Activated T-helper 1 cell treated with anti-CD3 and anti-CD28 coated beads, Interleukin-2, amount 50 U/mL, for 16 hours (primary cell): ENCODE measurements at regions not wholly inside any gene's neighbourhood (a gene's known extent, or its start where the extent isn't known, plus 50 kb on each side); places are given as distances from the start of the nearest gene placed in this dataset.

Source experiments
- DNase-seq, 2 donors: peaks; one replicate each; pipeline ENCODE4 v3.0.0-alpha.2; 2020; ENCODE audit warnings: low read depth in 1 of 2, low spot score in 1 of 2

DNA sequence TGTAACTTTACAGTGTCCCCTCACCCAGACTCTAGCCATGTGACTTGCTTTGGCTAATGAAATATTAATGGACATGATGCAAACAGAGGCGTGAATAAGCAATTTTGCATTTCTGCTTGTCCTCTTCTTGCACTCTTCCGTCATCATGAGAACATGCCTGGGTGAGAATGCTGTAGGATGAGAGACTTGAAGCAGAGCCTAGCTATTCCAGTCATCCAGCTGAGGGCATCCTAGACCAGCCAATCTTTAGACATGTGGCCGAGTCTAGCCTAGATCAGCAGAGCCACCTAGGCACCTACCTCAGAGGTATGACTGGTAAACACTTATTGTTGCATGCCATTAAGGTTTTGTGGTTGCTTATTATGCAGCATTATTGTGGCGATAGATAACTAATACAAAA lies 450.5 kb upstream of the AZI2 start:
- no peak for DNase-seq

GRCh38 chr3:28800203-28800602 lies 451.6 kb upstream of the AZI2 start:
- no peak for DNase-seq

- no peak for DNase-seq
These were observed 459.4 kb upstream of the AZI2 start for GRCh38 chr3:28808068-28808467.

DNA sequence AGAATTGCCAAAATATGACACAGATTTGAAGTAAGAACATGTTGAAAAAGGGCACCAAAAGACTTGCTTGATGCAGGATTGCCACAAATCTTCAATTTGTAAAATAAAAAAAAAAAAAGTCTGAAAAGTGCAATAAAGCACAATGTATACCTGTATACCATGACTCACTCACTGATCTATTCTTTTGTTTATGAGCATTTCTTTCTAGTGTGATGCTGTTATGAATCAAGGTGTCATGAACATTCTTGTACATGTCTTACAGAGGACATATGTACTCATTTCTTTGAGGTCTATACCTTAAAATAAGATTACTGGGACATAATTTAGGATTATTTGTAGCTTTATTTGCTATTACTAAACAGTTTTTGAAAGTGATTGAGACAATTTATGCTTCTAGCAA lies 464.9 kb upstream of the RBMS3 start:
- DNase-seq = no peak

DNA sequence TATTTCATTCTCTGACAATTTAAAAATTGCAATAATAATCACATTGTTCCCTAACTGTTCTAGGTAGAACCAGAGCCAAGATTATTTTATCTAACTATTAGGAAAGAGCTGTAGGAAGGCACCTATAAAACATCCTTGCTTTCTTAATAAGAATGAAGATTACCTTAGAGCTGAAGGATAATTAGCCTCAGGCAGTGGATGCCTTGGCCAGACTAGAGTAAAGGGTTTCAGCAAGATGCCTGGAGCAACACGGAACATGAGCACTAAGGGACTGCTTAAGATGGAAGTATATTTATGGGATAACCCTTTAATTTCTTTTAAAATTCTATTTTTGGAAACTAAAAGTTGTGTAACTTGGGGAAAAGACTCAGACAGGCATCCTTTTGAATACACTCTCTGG lies 456.6 kb upstream of the RBMS3 start:
- DNase-seq = no peak

DNA sequence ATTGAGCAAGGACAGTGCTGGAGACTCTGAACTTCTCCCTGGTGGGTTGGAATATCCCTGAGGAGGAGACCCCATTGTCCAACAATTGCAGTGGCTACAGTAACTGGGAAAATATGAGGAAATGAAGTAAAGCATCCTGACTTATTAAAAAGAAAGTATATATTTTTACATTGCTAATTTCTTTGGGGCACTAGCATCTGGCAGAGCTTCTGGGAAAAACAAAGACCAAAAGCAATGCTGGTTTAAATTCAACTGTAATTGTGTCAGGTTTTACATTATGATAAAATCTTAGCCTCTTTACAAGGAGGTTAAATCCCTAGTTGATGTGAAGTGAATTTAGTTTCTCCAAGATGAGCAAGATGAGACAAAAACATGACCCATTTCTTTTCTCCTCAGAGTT lies 454.0 kb upstream of the RBMS3 start:
- no peak for DNase-seq

DNA sequence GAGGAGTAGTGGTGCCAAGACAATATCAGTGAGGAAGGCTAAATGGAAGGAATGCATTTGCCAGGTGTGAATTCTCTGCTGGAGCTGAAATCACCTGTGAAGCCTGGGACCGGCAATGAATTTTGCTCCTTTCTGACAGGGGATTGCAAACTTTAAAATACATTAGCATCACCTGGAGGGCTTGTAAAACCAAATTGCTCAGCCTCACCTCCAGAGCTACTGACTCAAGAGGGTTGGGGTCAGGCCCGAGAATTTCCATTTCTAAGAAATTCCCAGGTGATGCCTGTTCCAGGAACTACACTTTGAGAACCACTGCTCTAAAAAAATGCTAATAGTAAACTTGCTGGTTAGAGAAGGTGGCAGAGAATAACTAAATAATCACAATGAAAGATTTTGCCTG lies 445.6 kb upstream of the RBMS3 start:
- no peak for DNase-seq

GRCh38 chr3:28835751-28836150 lies 445.1 kb upstream of the RBMS3 start:
- no peak for DNase-seq

DNA sequence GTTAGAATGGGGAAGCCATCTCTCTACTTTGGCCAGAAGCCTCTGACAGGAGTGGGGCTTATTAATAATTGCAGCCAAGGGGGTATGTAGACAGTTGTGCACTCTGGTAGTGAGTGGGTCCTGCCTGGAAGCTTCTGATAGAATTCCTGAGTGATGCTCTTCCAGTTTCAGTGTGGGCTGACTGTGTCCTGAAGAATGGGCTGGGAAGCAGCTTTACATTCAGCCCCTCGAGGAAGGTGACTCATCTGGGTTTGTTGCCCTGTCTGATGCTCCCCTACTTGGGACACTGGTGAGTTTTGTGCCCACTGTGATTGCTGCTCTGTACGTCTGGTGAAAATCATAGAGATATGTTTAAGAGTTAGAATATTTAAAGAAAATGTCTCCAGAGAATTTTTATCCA lies 444.7 kb upstream of the RBMS3 start:
- DNase-seq = no peak

- DNase-seq = no peak
These were observed 439.9 kb upstream of the RBMS3 start for GRCh38 chr3:28840976-28841376.

- no peak for DNase-seq
These were observed 439.4 kb upstream of the RBMS3 start for GRCh38 chr3:28841441-28841840.

- DNase-seq = no peak
These were observed 436.4 kb upstream of the RBMS3 start for GRCh38 chr3:28844298-28845005.

- no peak for DNase-seq
These were observed 435.9 kb upstream of the RBMS3 start for GRCh38 chr3:28845006-28845324.

DNA sequence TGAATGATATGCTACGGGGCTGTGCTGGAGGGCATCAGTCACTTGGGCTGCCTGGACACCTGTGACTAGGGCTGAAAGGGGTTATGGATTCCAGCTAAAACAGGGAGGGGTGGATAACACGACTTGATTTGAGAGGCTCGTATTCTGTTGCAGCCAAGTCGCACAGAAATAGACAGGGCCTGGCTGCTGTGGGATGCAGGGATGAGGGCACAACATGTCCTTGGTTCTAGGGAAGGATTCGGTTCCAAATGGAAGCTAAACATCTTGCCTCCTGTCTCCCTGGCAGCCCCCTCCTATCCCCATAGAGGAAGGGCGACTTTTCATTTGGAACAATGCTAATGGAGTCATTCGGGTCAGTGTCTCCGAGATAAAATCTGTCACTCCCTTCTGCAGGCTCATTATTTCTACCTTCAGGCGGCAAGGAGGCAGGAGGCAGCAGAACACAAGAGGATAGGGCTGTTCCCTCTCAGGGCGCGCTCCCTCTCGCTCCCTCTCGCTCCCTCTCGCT lies 433.8 kb upstream of the RBMS3 start:
- no peak for DNase-seq

- DNase-seq = no peak
These were observed 433.1 kb upstream of the RBMS3 start for GRCh38 chr3:28847736-28848135.

DNA sequence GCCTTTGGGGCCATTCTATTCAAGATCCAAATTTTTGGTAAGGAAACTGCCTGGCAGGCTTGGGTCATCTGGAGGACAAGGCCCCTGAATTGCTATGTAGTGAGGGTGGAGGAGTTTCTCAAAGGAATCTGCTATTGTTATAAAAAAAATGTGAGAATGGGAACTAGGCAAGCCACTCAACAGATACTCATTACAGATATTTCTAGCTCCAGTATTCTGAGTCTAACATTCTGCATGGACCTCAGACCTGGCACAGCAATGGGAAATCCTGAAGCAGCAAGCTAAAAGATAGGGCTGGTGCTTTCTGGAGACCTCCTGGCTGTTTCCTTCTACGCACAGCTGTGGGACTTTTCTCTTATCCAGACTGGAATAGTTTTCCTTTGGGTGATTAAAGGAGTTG lies 430.7 kb upstream of the RBMS3 start:
- DNase-seq = no peak

DNA sequence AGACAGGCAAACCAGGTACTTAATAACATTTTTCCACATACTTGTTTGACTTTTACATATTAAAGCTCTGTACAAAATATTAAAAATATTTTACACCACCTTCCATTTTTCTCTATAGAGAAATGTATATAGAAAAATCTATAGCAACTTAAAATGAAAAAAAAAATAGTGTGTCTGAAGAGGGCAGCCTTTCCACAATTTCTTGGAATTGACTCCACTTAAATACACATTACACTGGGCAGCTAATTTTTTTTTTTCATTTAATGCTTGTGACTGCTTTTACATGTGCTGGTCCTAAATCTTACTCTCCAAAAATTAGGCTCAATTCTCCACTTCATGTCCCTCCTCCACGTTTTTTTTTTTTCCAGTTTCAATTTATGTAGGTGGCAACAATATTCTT lies 427.0 kb upstream of the RBMS3 start:
- DNase-seq = no peak

GRCh38 chr3:28856796-28857195 lies 424.1 kb upstream of the RBMS3 start:
- DNase-seq = no peak

DNA sequence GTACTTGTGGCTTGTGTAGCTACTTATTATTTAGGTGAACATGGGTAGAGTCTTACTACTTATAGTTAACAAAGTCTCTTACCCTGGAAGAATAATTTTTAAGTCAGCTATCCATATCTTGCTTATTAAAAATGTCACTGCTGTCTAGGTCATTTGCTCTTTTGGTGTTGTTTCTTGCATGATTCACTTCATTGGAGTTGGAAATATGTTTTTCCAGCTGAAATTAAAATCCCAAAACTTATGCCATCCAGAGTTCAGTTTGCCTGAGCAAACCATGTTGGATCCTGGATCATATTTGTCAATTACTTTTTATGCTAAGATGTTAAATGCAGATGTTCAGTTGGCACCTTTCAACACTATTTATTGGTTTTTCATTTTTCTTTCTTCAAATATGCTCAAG lies 421.0 kb upstream of the RBMS3 start:
- no peak for DNase-seq

DNA sequence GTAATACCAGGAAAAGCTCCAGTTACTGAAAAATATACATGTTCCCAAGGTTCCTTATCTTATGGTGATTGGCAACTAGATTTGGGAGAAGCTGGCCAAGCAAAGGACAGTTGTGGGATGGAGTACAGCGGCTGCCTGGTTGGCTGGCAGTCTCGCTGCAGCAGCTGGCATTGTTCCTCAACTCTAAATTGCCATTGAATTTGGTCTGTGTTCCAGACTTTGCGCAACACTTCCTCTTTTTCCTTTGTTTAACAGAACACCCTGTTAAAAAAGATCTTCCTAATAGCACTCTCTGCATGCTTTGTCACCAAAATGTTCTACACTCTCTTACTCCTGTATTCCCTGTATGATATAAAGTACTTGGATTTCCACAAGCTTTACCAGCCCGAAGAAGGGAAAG lies 420.6 kb upstream of the RBMS3 start:
- no peak for DNase-seq

DNA sequence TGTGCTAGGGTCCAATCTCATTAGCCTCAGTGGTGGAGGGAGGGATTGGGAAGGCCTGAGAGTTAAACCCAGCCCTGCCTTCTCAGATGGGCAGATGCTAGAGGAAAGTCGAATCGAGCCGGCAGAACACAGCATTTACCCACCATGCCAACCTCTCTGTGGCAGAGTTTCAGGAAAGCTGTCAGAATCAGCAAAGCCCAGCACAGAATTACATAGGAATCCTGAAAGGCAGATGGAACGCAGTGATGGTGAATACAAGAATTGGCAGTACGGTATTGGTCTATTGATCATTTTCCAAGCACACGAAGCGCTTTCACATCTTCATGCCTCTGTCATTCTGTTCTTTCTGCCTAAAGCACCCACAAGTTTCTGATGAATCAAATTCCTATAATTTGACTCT lies 417.7 kb upstream of the RBMS3 start:
- DNase-seq = no peak

- DNase-seq = no peak
These were observed 413.0 kb upstream of the RBMS3 start for GRCh38 chr3:28867836-28868235.

GRCh38 chr3:28868897-28869296 lies 412.0 kb upstream of the RBMS3 start:
- DNase-seq = no peak

DNA sequence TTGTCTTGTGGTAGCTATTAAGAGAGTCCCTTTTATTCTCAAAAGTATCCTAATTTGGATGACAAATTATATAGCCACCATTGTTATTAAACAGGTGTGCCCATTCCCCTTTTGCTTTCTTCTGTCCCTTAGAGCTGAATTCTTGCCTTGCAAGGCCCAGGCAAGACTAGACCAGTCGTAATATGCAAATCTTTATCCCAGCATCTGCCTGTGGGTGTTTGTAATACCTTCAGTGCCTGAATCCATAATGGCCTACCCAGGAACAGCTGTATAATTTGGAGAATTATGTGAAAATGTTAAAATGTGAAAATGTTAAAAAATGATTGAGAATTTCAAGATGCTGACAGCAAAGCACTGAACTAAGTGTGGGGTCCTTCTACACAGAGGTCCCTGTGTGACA lies 403.0 kb upstream of the RBMS3 start:
- DNase-seq = no peak
